GM19463 (cell line): ENCODE measurements at regions not wholly inside any gene's neighbourhood (a gene's known extent, or its start where the extent isn't known, plus 50 kb on each side); places are given as distances from the start of the nearest gene placed in this dataset.
A peak's percentile ranks its signal among the peaks of the same experiment; 100 is the strongest.
"Not testable (repeated sequence)": the region's sequence is repeated elsewhere in the genome, so short reads cannot be mapped to it uniquely, and the experiment has no call there.

Experiments used
- ATAC-seq: cut with Tn5 transposase; IDR thresholded peaks from one replicate; pipeline ENCODE4 v1.9.1; 2021; ENCODE audit warnings: mild to moderate bottlenecking, moderate library complexity; ENCODE audit not compliant: unreplicated experiment

- ATAC-seq: no peak
These were observed 471.8 kb downstream of the COL12A1 start for GRCh38 chr6:74733830-74734620.

- no peak for ATAC-seq
These were observed 473.9 kb downstream of the COL12A1 start for GRCh38 chr6:74731931-74732330.

GRCh38 chr6:74731204-74731603 lies 474.6 kb downstream of the COL12A1 start:
- no peak for ATAC-seq

GRCh38 chr6:74720923-74721322 lies 484.9 kb downstream of the COL12A1 start:
- no peak for ATAC-seq

GRCh38 chr6:74717591-74717990 lies 488.3 kb downstream of the COL12A1 start:
- ATAC-seq: no peak

GRCh38 chr6:74715355-74716085 lies 490.3 kb downstream of the COL12A1 start:
- peak; percentile 45 for ATAC-seq

GRCh38 chr6:74713941-74714340 lies 491.9 kb downstream of the COL12A1 start:
- ATAC-seq: no peak

GRCh38 chr6:74705451-74705850 lies 500.4 kb downstream of the COL12A1 start:
- no peak for ATAC-seq

- ATAC-seq: not testable (repeated sequence)
These were observed 501.3 kb downstream of the COL12A1 start for GRCh38 chr6:74704540-74704939.

GRCh38 chr6:74690365-74690764 lies 515.5 kb downstream of the COL12A1 start:
- no peak for ATAC-seq

- ATAC-seq: no peak
These were observed 516.3 kb downstream of the COL12A1 start for GRCh38 chr6:74689601-74690000.

GRCh38 chr6:74677463-74677862 lies 528.4 kb downstream of the COL12A1 start:
- ATAC-seq: no peak

- no peak for ATAC-seq
These were observed 528.9 kb downstream of the COL12A1 start for GRCh38 chr6:74676906-74677305.

GRCh38 chr6:74674377-74674776 lies 531.5 kb downstream of the COL12A1 start:
- no peak for ATAC-seq

GRCh38 chr6:74671558-74672025 lies 534.3 kb downstream of the COL12A1 start:
- no peak for ATAC-seq

- ATAC-seq: no peak
These were observed 547.5 kb downstream of the COL12A1 start for GRCh38 chr6:74658391-74658790.

- ATAC-seq: no peak
These were observed 547.9 kb downstream of the COL12A1 start for GRCh38 chr6:74657931-74658330.

GRCh38 chr6:74657011-74657410 lies 548.8 kb downstream of the COL12A1 start:
- ATAC-seq: no peak

- ATAC-seq: no peak
These were observed 549.4 kb downstream of the COL12A1 start for GRCh38 chr6:74656453-74656852.

GRCh38 chr6:74654296-74654695 lies 551.6 kb downstream of the COL12A1 start:
- ATAC-seq: no peak

- no peak for ATAC-seq
These were observed 553.7 kb downstream of the COL12A1 start for GRCh38 chr6:74651948-74652842.
